ENCODE measurements at regions not wholly inside any gene's neighbourhood (a gene's known extent, or its start where the extent isn't known, plus 50 kb on each side); places are given as distances from the start of the nearest gene placed in this dataset.

GRCh38 chr6:48869595-48869994 is 593.5 kb downstream of the MMUT start:
- Histone ChIP-seq H3K9ac (ENCODE audit: control insufficient read depth, insufficient read depth, low read length) (no peak overlapping the region), H3K4me3 (no peak overlapping the region), H3K79me2 (ENCODE audit: control insufficient read depth, insufficient read depth, low read length) (no peaks in the 10 kb centered on the region), H3K36me3 (ENCODE audit: control insufficient read depth in 2 of 2, insufficient read depth in 2 of 2, low read length in 1 of 2) (no peaks in the 10 kb centered on the region), H4K20me1 (ENCODE audit: control insufficient read depth, insufficient read depth) (no peaks in the 10 kb centered on the region), H2AFZ (ENCODE audit: control insufficient read depth, low read depth, low read length) (no peak overlapping the region), H3K4me2 (ENCODE audit: control insufficient read depth, insufficient read depth) (no peak overlapping the region), H3K4me1 (ENCODE audit: control insufficient read depth, insufficient read depth, low read length) (no peaks in the 10 kb centered on the region), H3K9me3 (replicated peaks; ENCODE audit: control insufficient read depth, insufficient read depth, low read length) (no peaks in the 10 kb centered on the region), H3K27me3 (replicated peaks in 1 of 2; ENCODE audit: control insufficient read depth in 2 of 2, insufficient read depth in 2 of 2, low read length in 1 of 2) (no peaks in the 10 kb centered on the region), H3K27ac (ENCODE audit: control insufficient read depth, insufficient read depth) (no peak overlapping the region)
- DNase-seq (ENCODE audit: low read depth, low spot score) = no peak
- SMC1A ChIA-PET (ENCODE audit: uncharacterized antibody, unreplicated experiment) = no interaction called here
- POLR2A ChIA-PET = no interaction called here
- ATAC-seq = no peak
- CTCF ChIA-PET = no interaction called here
- FAIRE-seq = no peak
- intact Hi-C loops (cut with micrococcal nuclease; ENCODE audit: unreplicated experiment) (no loop called here), in situ Hi-C loops (cut with MboI) (no loop called here)
- no TSS peak for BruUV-seq (replicated peaks)
- RAD21 ChIA-PET (ENCODE audit: unreplicated experiment) = no interaction called here
- WGBS (ENCODE audit: insufficient coverage, insufficient replicate concordance, low lambda C conversion rate, missing lambda C conversion rate) = 6% methylated on average over 1 of the region's 1 CpG
- TF ChIP-seq ZBTB40 (IDR thresholded peaks at IDR 0.05; ENCODE audit: borderline replicate concordance) (no peak), USF2 (IDR thresholded peaks at IDR 0.05; ENCODE audit: borderline replicate concordance, low read depth, low read length) (no peak), ZNF207 (IDR thresholded peaks at IDR 0.05; ENCODE audit: borderline replicate concordance) (no peak), REST (IDR thresholded peaks at IDR 0.05; ENCODE audit: low read depth, low read length) (no peak), CREM (IDR thresholded peaks at IDR 0.05; ENCODE audit: low read depth) (no peak), STAT1 (conservative IDR thresholded peaks at IDR 0.05) (no peak), RCOR1 (conservative IDR thresholded peaks at IDR 0.05; ENCODE audit: low read depth, low read length) (no peak), PAX5 (IDR thresholded peaks at IDR 0.05; ENCODE audit: borderline replicate concordance, low read depth, low read length) (no peak), EP300 (IDR thresholded peaks at IDR 0.05; ENCODE audit: borderline replicate concordance in 1 of 2, control insufficient read depth in 1 of 2, low read depth in 2 of 2, low read length in 2 of 2) (no peak), SKIL (IDR thresholded peaks at IDR 0.05; ENCODE audit: low read depth, poor library complexity, severe bottlenecking) (no peak), HDAC6 (IDR thresholded peaks at IDR 0.05; ENCODE audit: unreplicated experiment) (no peak)

Data from GM12878 (cell line).